ENCODE measurements at regions not wholly inside any gene's neighbourhood (a gene's known extent, or its start where the extent isn't known, plus 50 kb on each side); places are given as distances from the start of the nearest gene placed in this dataset.

- TF ChIP-seq ZNF274 (IDR thresholded peaks at IDR 0.05; ENCODE audit: low read depth, low read length) = no peak
- TF ChIP-seq YY1 (IDR thresholded peaks at IDR 0.05; ENCODE audit: insufficient read depth, insufficient read length) = no peak
Observed at GRCh38 chr6:147640606-147641005, 132.1 kb downstream of the SAMD5 start.

Data from NT2/D1 (cell line).